ENCODE measurements at regions not wholly inside any gene's neighbourhood (a gene's known extent, or its start where the extent isn't known, plus 50 kb on each side); places are given as distances from the start of the nearest gene placed in this dataset.

- ATAC-seq, result no peak
- no peaks in the 10 kb centered on the region for H3K9me3 ChIP-seq (ENCODE audit: control insufficient read depth in 1 of 2, insufficient read depth in 1 of 2, low read depth in 1 of 2, low read length in 2 of 2)
Measured at GRCh38 chr10:78815702-78816334, 252.9 kb upstream of the ZMIZ1 start.

More at GRCh38 chr10:78815702-78816334, 252.9 kb upstream of the ZMIZ1 start:
- no peaks in the 10 kb centered on the region for H3K36me3 ChIP-seq (ENCODE audit: control insufficient read depth in 1 of 2, insufficient read depth in 2 of 2, low read length in 2 of 2)
- H4K20me1 ChIP-seq (ENCODE audit: insufficient read depth), result no peaks in the 10 kb centered on the region
- H3K9ac ChIP-seq (ENCODE audit: low read length), result no peak overlapping the region
- BruUV-seq (replicated peaks), result no TSS peak
- no peak overlapping the region for H3K27ac ChIP-seq (ENCODE audit: low read depth, low read length)
- H3K4me3 ChIP-seq (replicated peaks in 1 of 2; ENCODE audit: low read depth in 1 of 2, low read length in 2 of 2), result no peak overlapping the region
- peak overlapping the region; percentile 3; the same call in 1 of the 2 replicates for H3K4me2 ChIP-seq (ENCODE audit: low read length)
- DNase-seq (ENCODE audit: low read depth, low spot score), result no peak
- CTCF ChIA-PET, result no interaction called here
- peaks cover 0 to 3% of the 10 kb centered on the region in 2 experiments; a peak in 2 of 4 replicates for H3K4me1 ChIP-seq (ENCODE audit: control insufficient read depth in 1 of 2, insufficient read depth in 2 of 2, low read length in 2 of 2)
- H3K27me3 ChIP-seq (ENCODE audit: insufficient read depth, low read length), result no peaks in the 10 kb centered on the region
- H3K79me2 ChIP-seq (ENCODE audit: insufficient read depth, low read length), result no peaks in the 10 kb centered on the region
- POLR2A ChIA-PET, result no interaction called here
- intact Hi-C loops (cut with micrococcal nuclease), result no loop called here
- TF ChIP-seq ZBTB33 (IDR thresholded peaks at IDR 0.05; ENCODE audit: extremely low read depth, insufficient replicate concordance, low read length) (no peak), EZH2 (IDR thresholded peaks at IDR 0.05) (no peak), CBX3 (IDR thresholded peaks at IDR 0.05; ENCODE audit: low read depth) (no peak), CTCF (IDR thresholded peaks at IDR 0.05 in 2 of 3, conservative IDR thresholded peaks at IDR 0.05 in 1 of 3; ENCODE audit: borderline replicate concordance in 1 of 3, insufficient read depth in 1 of 3, low read depth in 2 of 3, low read length in 2 of 3) (no peak), POLR2A (IDR thresholded peaks at IDR 0.05; ENCODE audit: borderline replicate concordance, extremely low read depth, insufficient read depth, insufficient read length) (no peak), RAD21 (IDR thresholded peaks at IDR 0.05; ENCODE audit: low read depth) (no peak), MAX (IDR thresholded peaks at IDR 0.05) (no peak), EZH2phosphoT487 (IDR thresholded peaks at IDR 0.05; ENCODE audit: borderline replicate concordance) (no peak)
- RAD21 ChIA-PET (ENCODE audit: low non-redundant PET in 1 of 2, low total read pairs in 2 of 2, uncharacterized antibody in 2 of 2, unreplicated experiment in 2 of 2), result no interaction called here
- no peaks in the 10 kb centered on the region for H3K9me2 ChIP-seq (ENCODE audit: insufficient read depth)
- no peak overlapping the region for H2AFZ ChIP-seq (ENCODE audit: low read depth, low read length, poor library complexity, severe bottlenecking)

All from HCT116 (cell line).